WTC11 (cell line): ENCODE measurements at regions not wholly inside any gene's neighbourhood (a gene's known extent, or its start where the extent isn't known, plus 50 kb on each side); places are given as distances from the start of the nearest gene placed in this dataset.

Experiments used
- ATAC-seq: fragments of 200-7000 bp; cut with Tn5 transposase; 2 replicates; pipeline ENCODE4 v1.10.0; 2021; ENCODE audit warnings: mild to moderate bottlenecking, moderate library complexity
- CTCF ChIA-PET: fragments of 300-600 bp; sonication (Branson Sonifier 250); formaldehyde crosslinking; loops from one replicate; lab custom pipeline; 2021; ENCODE audit warnings: antibody characterized with exemption; lab: Charles Lee
- POLR2A ChIA-PET: fragments of 350-600 bp; sonication (Branson Sonifier 250); formaldehyde crosslinking; loops from one replicate; lab custom pipeline; 2021; ENCODE audit warnings: antibody characterized with exemption; lab: Charles Lee
- DNase-seq: peaks from one replicate; pipeline ENCODE4 v3.0.0; 2021; ENCODE audit warnings: low spot score
- H3K27ac Mint-ChIP-seq: 2 replicates; pipeline ENCODE4 v1.8.0; 2021; ENCODE audit warnings: mixed read lengths
- H3K27me3 Mint-ChIP-seq: 2 replicates; pipeline ENCODE4 v1.8.0; 2021; ENCODE audit warnings: low read depth, mild to moderate bottlenecking, moderate library complexity, mixed read lengths
- H3K36me3 Mint-ChIP-seq: 2 replicates; pipeline ENCODE4 v1.8.0; 2021; ENCODE audit warnings: mixed read lengths
- H3K4me1 Mint-ChIP-seq: 2 replicates; pipeline ENCODE4 v1.8.0; 2022; ENCODE audit warnings: mixed read lengths
- H3K4me3 Mint-ChIP-seq: 2 replicates; pipeline ENCODE4 v1.8.0; 2021; ENCODE audit warnings: mild to moderate bottlenecking, moderate library complexity, mixed read lengths
- H3K9me3 Mint-ChIP-seq: 2 replicates; pipeline ENCODE4 v1.8.0; 2021; ENCODE audit warnings: mixed read lengths
- ATF1 ChIP-seq: sonication (generic); formaldehyde crosslinking; IDR thresholded peaks from 2 replicates; pipeline ENCODE4 v1.8.1; 2023; ENCODE audit warnings: mild to moderate bottlenecking, moderate library complexity, missing genetic modification reagents
- ATF2 ChIP-seq: sonication (generic); formaldehyde crosslinking; IDR thresholded peaks from 2 replicates; pipeline ENCODE4 v1.8.1; 2022; ENCODE audit warnings: low read depth, missing genetic modification reagents, borderline replicate concordance
- ESRRA ChIP-seq: sonication (generic); formaldehyde crosslinking; IDR thresholded peaks from 2 replicates; pipeline ENCODE4 v1.8.1; 2022; ENCODE audit warnings: mild to moderate bottlenecking, missing genetic modification reagents, borderline replicate concordance
- FOXP1 ChIP-seq: sonication (generic); formaldehyde crosslinking; IDR thresholded peaks from 2 replicates; pipeline ENCODE4 v1.8.0; 2022; ENCODE audit warnings: missing genetic modification reagents, mild to moderate bottlenecking, moderate library complexity, borderline replicate concordance
- FOXP4 ChIP-seq: sonication (generic); formaldehyde crosslinking; IDR thresholded peaks from 2 replicates; pipeline ENCODE4 v1.8.0; 2022; ENCODE audit warnings: mild to moderate bottlenecking, missing genetic modification reagents
- GRHL2 ChIP-seq: fragments of 250-450 bp; sonication (Bioruptor Pico); IDR thresholded peaks from 2 replicates; pipeline ENCODE4 v1.8.0; 2022; ENCODE audit warnings: mild to moderate bottlenecking, moderate library complexity; ENCODE audit not compliant: insufficient replicate concordance, severe bottlenecking
- GTF2I ChIP-seq: fragments of 250-450 bp; sonication (Bioruptor Pico); conservative IDR thresholded peaks from 2 replicates; pipeline ENCODE4 v1.4.0; 2021; ENCODE audit warnings: mild to moderate bottlenecking
- JAZF1 ChIP-seq: fragments of 250-450 bp; sonication (Bioruptor Pico); IDR thresholded peaks from 2 replicates; pipeline ENCODE4 v1.9.0; 2021; ENCODE audit warnings: moderate library complexity, mild to moderate bottlenecking, inconsistent platforms
- KAT7 ChIP-seq: sonication (generic); formaldehyde crosslinking; IDR thresholded peaks from 2 replicates; pipeline ENCODE4 v1.8.1; 2023; ENCODE audit warnings: missing genetic modification reagents, mild to moderate bottlenecking, borderline replicate concordance
- MAX ChIP-seq: sonication (generic); formaldehyde crosslinking; IDR thresholded peaks from 2 replicates; pipeline ENCODE4 v1.8.0; 2022; ENCODE audit warnings: mild to moderate bottlenecking, missing genetic modification reagents
- MXD4 ChIP-seq: fragments of 250-450 bp; sonication (Bioruptor Pico); IDR thresholded peaks from 2 replicates; pipeline ENCODE4 v1.8.0; 2021; ENCODE audit warnings: mild to moderate bottlenecking, moderate library complexity, borderline replicate concordance
- NR1H2 ChIP-seq: sonication (generic); formaldehyde crosslinking; IDR thresholded peaks from 2 replicates; pipeline ENCODE4 v1.9.0; 2021; ENCODE audit warnings: mild to moderate bottlenecking, moderate library complexity, missing genetic modification reagents
- NR2C2 ChIP-seq: sonication (generic); formaldehyde crosslinking; IDR thresholded peaks from 2 replicates; pipeline ENCODE4 v1.8.0; 2022; ENCODE audit warnings: mild to moderate bottlenecking, missing genetic modification reagents
- PREB ChIP-seq: sonication (generic); formaldehyde crosslinking; IDR thresholded peaks from 2 replicates; pipeline ENCODE4 v1.8.1; 2022; ENCODE audit warnings: mild to moderate bottlenecking, missing genetic modification reagents, moderate library complexity, borderline replicate concordance
- RORB ChIP-seq: fragments of 250-450 bp; sonication (Bioruptor Pico); IDR thresholded peaks from 2 replicates; pipeline ENCODE4 v1.9.0; 2021; ENCODE audit warnings: mild to moderate bottlenecking
- SP1 ChIP-seq: sonication (generic); formaldehyde crosslinking; conservative IDR thresholded peaks from 2 replicates; pipeline ENCODE4 v1.8.1; 2022; ENCODE audit warnings: missing genetic modification reagents
- TP53 ChIP-seq: sonication (generic); formaldehyde crosslinking; IDR thresholded peaks from 2 replicates; pipeline ENCODE4 v1.8.1; 2023; ENCODE audit warnings: mild to moderate bottlenecking, missing genetic modification reagents
- ZNF232 ChIP-seq: sonication (generic); formaldehyde crosslinking; IDR thresholded peaks from 2 replicates; pipeline ENCODE4 v1.8.0; 2022; ENCODE audit warnings: mild to moderate bottlenecking, missing genetic modification reagents
- ZNF263 ChIP-seq: sonication (generic); formaldehyde crosslinking; IDR thresholded peaks from 2 replicates; pipeline ENCODE4 v1.8.1; 2022; ENCODE audit warnings: low read depth, mild to moderate bottlenecking, moderate library complexity, missing genetic modification reagents
- ZNF423 ChIP-seq: fragments of 250-450 bp; sonication (Bioruptor Pico); IDR thresholded peaks from 2 replicates; pipeline ENCODE4 v2.1.2; 2022; ENCODE audit warnings: mild to moderate bottlenecking, moderate library complexity
- TF ChIP-seq, protein P1 (sequence below): sonication (generic); formaldehyde crosslinking; IDR thresholded peaks from 2 replicates; pipeline ENCODE4 v1.8.0; 2022; ENCODE audit warnings: mild to moderate bottlenecking, missing genetic modification reagents
- TF ChIP-seq, protein P2 (sequence below): sonication (generic); formaldehyde crosslinking; IDR thresholded peaks from 2 replicates; pipeline ENCODE4 v1.8.1; 2022; ENCODE audit warnings: missing genetic modification reagents, borderline replicate concordance

GRCh38 chr10:28733245-28733644 is 55.9 kb downstream of the BAMBI start:
- H3K4me1 Mint-ChIP-seq: no peaks in the 10 kb centered on the region
- H3K27ac Mint-ChIP-seq: no peak overlapping the region
- H3K9me3 Mint-ChIP-seq: peaks cover 13% of the 10 kb centered on the region
- H3K27me3 Mint-ChIP-seq: no peaks in the 10 kb centered on the region
- ChIA-PET CTCF (interaction anchor here (0.6 kb wide), 1 partner anchor 324 kb away, joined by 3 read pairs; no protein-coding TSS in a partner anchor), POLR2A (no interaction called here)
- ATAC-seq (no peak), DNase-seq (no peak)
- TF ChIP-seq ESRRA (CRISPR knock-in tag) (no peak), GTF2I (no peak), TP53 (CRISPR knock-in tag) (no peak), ATF2 (no peak), JAZF1 (CRISPR knock-in tag) (no peak), FOXP1 (CRISPR knock-in tag) (no peak), ATF1 (CRISPR knock-in tag) (no peak)
- H3K4me3 Mint-ChIP-seq: no peak overlapping the region
- peaks cover 7% of the 10 kb centered on the region; the same call in 1 of the 2 replicates for H3K36me3 Mint-ChIP-seq

- CTCF ChIA-PET: interaction anchor here (0.6 kb wide), 1 partner anchor 324 kb away, joined by 3 read pairs; no protein-coding TSS in a partner anchor
- POLR2A ChIA-PET: no interaction called here
- H3K9me3 Mint-ChIP-seq: peaks cover 17% of the 10 kb centered on the region
Observed at GRCh38 chr10:28733647-28734046, 56.3 kb downstream of the BAMBI start.

More at GRCh38 chr10:28733647-28734046, 56.3 kb downstream of the BAMBI start:
- no peak overlapping the region for H3K27ac Mint-ChIP-seq
- TF ChIP-seq MXD4 (CRISPR knock-in tag) (no peak), ZNF263 (no peak), SP1 (CRISPR knock-in tag) (no peak), KAT7 (no peak), GRHL2 (CRISPR knock-in tag) (no peak), PREB (CRISPR knock-in tag) (no peak), NR2C2 (no peak), MAX (CRISPR knock-in tag) (no peak), FOXP1 (CRISPR knock-in tag) (no peak), ZNF423 (CRISPR knock-in tag) (no peak), ZNF232 (CRISPR knock-in tag) (no peak), ESRRA (CRISPR knock-in tag) (no peak), RORB (CRISPR knock-in tag) (no peak), ATF2 (no peak), NR1H2 (no peak), FOXP4 (CRISPR knock-in tag) (no peak)
- TF ChIP-seq, protein P1, sequence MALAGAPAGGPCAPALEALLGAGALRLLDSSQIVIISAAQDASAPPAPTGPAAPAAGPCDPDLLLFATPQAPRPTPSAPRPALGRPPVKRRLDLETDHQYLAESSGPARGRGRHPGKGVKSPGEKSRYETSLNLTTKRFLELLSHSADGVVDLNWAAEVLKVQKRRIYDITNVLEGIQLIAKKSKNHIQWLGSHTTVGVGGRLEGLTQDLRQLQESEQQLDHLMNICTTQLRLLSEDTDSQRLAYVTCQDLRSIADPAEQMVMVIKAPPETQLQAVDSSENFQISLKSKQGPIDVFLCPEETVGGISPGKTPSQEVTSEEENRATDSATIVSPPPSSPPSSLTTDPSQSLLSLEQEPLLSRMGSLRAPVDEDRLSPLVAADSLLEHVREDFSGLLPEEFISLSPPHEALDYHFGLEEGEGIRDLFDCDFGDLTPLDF (CRISPR knock-in tag): no peak
- TF ChIP-seq, protein P2, sequence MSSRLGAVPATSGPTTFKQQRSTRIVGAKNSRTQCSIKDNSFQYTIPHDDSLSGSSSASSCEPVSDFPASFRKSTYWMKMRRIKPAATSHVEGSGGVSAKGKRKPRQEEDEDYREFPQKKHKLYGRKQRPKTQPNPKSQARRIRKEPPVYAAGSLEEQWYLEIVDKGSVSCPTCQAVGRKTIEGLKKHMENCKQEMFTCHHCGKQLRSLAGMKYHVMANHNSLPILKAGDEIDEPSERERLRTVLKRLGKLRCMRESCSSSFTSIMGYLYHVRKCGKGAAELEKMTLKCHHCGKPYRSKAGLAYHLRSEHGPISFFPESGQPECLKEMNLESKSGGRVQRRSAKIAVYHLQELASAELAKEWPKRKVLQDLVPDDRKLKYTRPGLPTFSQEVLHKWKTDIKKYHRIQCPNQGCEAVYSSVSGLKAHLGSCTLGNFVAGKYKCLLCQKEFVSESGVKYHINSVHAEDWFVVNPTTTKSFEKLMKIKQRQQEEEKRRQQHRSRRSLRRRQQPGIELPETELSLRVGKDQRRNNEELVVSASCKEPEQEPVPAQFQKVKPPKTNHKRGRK (CRISPR knock-in tag): no peak
- TF ChIP-seq, all 79 proteins: peak for 0
- no peaks in the 10 kb centered on the region for H3K27me3 Mint-ChIP-seq
- DNase-seq: no peak
- H3K4me3 Mint-ChIP-seq: no peak overlapping the region
- ATAC-seq: no peak
- peaks cover 7% of the 10 kb centered on the region; the same call in 1 of the 2 replicates for H3K36me3 Mint-ChIP-seq
- H3K4me1 Mint-ChIP-seq: no peaks in the 10 kb centered on the region
